GM12874 (cell line): ENCODE measurements at regions not wholly inside any gene's neighbourhood (a gene's known extent, or its start where the extent isn't known, plus 50 kb on each side); places are given as distances from the start of the nearest gene placed in this dataset.

ENCODE experiments used
- TF ChIP-seq, protein P1 (sequence below): IDR thresholded peaks from 2 replicates; pipeline ENCODE4 v1.5.1; 2011; ENCODE audit warnings: low read depth, mild to moderate bottlenecking, control low read depth, low read length, moderate library complexity; ENCODE audit not compliant: insufficient read depth

DNA sequence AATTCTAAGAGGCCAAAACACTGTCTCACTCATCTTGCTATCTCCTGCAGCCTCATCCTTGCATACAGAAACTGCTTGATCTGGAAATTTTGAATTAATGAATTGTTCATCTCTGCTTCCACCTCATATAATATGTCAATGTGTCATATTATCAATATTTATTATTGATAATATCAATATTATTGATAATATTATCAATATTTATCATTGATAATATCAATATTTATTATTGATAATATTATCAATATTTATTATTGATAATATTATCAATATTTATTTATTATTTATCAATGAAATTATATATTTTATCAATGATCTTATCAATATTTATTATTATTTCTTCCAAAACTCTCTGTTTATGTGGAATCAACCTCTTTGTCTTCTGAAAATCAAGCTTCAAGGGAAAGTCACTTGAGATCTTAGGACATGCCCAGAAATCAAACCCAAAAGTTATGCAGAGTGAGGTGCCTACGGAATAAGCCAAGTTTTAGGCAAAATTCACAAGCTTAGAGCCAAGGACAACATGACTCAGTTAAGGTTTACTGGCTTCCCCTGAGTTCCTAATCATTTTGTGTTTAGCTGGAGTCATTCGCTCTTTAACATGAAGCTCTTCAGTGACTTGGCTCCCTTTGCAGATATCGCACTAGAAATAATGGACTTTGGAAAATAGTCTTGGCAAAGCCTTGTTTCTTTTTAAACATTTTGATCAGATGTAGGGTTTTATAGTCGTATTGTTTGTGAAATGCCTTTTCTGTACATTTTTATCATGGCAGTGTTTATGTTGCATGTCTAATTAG lies 297.1 kb upstream of the RARB start:
- TF ChIP-seq, protein P1, sequence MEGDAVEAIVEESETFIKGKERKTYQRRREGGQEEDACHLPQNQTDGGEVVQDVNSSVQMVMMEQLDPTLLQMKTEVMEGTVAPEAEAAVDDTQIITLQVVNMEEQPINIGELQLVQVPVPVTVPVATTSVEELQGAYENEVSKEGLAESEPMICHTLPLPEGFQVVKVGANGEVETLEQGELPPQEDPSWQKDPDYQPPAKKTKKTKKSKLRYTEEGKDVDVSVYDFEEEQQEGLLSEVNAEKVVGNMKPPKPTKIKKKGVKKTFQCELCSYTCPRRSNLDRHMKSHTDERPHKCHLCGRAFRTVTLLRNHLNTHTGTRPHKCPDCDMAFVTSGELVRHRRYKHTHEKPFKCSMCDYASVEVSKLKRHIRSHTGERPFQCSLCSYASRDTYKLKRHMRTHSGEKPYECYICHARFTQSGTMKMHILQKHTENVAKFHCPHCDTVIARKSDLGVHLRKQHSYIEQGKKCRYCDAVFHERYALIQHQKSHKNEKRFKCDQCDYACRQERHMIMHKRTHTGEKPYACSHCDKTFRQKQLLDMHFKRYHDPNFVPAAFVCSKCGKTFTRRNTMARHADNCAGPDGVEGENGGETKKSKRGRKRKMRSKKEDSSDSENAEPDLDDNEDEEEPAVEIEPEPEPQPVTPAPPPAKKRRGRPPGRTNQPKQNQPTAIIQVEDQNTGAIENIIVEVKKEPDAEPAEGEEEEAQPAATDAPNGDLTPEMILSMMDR = no peak

DNA sequence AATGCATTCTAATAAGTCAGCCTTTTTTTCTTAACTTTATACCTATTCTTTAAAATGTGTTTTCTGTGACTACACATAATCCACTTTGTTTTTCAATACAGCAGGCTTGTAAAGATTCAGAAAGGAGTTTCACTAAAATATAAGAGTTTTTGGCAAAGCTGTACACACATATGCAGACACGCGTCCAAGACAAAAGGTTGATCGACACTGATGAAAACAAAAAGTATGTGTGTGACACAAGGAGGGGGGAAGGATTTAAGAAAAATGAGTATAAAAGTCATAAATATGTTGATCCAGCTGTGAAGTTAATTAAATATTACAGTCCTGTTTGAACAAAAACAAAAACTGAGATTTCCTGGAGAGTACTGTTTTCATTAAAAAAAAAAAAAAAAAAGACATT lies 294.5 kb upstream of the RARB start:
- TF ChIP-seq, protein P1 = no peak

DNA sequence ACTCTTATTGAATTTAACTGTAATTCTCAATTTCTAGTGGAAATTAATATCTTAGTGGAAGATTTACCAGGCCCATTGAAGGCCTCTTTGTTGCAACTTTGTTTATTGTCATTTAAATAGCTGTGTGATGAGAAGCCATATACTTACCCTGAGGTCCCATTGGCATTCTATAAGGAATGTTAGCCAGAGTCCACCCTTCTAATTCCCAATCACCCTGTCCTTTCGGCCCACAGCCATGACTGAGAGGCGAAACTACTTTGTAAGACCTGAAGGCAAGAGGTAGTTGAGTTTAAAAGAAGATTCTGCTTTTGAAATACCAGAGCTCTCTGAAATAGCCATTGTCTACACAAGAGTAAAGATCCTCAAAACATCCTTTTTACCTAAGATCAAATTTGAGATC lies 290.5 kb upstream of the RARB start:
- TF ChIP-seq, protein P1 = no peak

DNA sequence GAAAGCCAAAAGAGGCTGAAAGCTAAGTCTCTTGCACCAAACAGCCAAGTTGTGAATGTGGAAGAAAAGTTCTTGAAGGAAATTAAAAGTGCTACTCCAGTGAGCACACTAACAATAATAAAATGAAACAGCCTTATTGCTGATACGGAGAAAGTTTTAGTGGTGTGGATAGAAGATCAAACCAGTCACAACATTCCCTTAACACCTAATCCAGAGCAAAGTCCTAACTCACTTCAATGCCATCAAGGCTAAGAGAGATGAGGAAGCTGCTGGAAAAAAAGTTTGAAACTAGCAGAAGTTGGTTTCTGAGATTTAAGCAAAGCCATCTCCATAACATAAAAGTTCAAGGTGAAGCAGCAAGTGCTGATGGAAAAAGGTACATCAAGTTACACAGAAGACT lies 288.8 kb upstream of the RARB start:
- TF ChIP-seq, protein P1 = no peak

DNA sequence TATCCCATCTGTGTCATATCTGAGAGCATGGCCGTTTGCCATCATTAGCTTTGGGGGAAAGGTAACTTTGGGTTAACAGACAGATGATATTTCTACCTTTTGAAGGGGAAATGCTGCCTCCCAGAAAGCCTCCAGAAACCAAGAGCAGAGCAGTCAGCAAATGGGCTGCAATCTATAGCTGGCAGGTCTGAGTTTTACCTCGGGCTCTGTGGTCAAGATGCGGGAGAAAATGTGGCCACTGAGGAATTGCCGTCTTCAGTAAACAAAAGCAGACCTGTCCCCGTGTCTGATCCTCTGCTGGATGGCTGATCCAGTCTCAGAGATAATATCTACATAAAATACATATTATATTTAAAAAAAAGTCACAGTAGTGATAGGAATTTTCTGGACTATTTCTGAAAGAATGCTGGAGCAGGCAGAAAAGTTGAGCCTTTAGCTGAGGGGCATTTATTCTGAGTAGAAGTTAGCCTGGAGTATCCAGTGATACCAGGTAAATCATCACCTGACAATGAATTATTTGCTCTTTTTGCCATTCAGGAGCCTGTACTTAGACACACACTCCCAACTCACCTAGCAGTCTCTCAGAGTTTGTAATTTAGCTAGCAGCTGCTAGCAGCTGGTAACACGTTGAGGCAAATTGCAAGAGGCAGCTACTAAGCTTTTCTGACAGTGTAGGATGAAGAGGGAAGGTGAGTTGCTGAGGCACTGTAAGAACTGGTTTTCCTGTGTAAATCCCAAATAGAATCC lies 285.3 kb upstream of the RARB start:
- TF ChIP-seq, protein P1 = no peak

DNA sequence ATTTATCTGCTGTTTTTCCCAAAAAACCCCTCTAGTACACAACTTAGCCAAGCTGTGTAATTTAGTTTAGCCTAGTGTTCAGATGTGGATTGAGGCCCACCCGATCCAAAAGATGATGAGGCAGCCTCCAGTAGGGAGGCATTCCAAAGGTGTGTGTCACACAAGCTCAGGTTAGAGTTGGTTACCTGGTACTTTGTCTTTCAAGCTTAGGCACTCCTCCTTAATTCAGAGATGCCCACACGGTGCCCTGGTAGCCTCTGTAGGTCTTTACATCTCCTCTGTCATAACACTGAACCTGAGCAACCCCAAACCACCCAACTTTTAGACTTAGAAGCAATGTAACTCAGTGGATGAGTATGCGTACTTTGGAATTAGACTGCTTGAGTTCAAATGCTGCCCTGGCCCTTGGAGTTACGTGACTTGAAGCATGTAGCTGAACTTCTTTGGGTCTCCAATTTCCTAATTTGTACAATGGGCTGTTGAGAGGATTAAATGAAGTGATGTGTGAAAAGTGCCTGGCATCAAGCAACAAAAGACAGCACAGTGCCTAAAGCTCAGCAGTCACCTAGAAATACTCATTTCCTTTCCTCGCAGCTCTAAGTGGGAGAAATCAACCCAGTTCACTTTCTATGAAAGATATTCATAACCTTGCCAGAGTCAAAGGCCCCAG lies 284.6 kb upstream of the RARB start:
- TF ChIP-seq, protein P1 = no peak

DNA sequence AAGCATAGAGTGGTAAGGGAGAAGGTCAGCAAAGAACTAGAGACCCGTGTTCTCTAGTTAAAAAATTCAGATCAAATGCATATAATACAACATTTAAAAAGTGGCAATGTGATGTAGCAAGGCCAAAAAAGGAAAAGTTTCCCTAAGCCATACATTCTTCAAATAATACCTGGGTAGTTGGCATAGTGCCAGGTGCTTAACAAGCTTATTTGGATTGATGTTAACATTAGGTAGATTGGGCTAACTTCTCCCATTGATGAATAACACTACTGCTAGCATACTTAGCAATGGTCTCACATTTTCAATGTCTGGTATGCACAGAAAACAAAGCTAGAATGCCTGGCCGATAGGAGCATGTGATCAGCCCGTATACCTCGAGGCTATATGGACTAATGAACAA lies 283.6 kb upstream of the RARB start:
- TF ChIP-seq, protein P1 = no peak
